OCI-LY1 (cell line): ENCODE measurements at regions not wholly inside any gene's neighbourhood (a gene's known extent, or its start where the extent isn't known, plus 50 kb on each side); places are given as distances from the start of the nearest gene placed in this dataset.

Experiments
- EZH2 ChIP-seq: fragments of 200-600 bp; sonication (generic), shearing (Covaris generic); IDR thresholded peaks from 2 replicates; pipeline ENCODE4 v1.8.0; 2017; ENCODE audit warnings: borderline replicate concordance, mixed run types, mild to moderate bottlenecking, antibody characterized with exemption, low read length, moderate library complexity, mixed read lengths
- TF ChIP-seq, protein P1 (sequence below): fragments of 200-600 bp; sonication (generic), shearing (Covaris generic); IDR thresholded peaks from 2 replicates; pipeline ENCODE4 v1.5.1; 2017; ENCODE audit warnings: mild to moderate bottlenecking, antibody characterized with exemption, low read length, moderate library complexity, mixed read lengths

DNA sequence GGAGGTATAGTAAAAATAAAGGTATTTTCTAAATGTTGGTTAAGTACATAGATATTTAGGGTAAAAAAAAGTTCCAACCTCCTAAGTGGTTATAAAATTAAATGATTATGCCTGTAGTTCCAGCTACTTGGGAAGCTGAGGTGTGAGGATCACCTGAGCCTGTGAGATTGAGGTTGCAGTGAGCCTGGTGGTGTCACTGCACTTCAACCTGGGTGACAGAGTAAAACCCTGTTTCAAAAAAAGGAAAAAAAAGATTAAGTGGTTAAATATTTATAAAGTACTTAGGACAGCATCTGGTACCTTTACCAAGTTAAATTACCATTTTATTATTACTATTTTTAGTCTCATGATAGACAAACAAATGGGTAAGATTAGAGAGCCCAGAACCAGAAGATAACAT, 1801.0 kb downstream of the C4orf33 start:
- TF ChIP-seq, protein P1, sequence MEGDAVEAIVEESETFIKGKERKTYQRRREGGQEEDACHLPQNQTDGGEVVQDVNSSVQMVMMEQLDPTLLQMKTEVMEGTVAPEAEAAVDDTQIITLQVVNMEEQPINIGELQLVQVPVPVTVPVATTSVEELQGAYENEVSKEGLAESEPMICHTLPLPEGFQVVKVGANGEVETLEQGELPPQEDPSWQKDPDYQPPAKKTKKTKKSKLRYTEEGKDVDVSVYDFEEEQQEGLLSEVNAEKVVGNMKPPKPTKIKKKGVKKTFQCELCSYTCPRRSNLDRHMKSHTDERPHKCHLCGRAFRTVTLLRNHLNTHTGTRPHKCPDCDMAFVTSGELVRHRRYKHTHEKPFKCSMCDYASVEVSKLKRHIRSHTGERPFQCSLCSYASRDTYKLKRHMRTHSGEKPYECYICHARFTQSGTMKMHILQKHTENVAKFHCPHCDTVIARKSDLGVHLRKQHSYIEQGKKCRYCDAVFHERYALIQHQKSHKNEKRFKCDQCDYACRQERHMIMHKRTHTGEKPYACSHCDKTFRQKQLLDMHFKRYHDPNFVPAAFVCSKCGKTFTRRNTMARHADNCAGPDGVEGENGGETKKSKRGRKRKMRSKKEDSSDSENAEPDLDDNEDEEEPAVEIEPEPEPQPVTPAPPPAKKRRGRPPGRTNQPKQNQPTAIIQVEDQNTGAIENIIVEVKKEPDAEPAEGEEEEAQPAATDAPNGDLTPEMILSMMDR = no peak
- TF ChIP-seq EZH2 = no peak
